DND-41 (cell line): ENCODE measurements at regions not wholly inside any gene's neighbourhood (a gene's known extent, or its start where the extent isn't known, plus 50 kb on each side); places are given as distances from the start of the nearest gene placed in this dataset.

ENCODE experiments used
- CTCF ChIP-seq: IDR thresholded peaks from 2 replicates; pipeline ENCODE4 v1.5.1; 2012; ENCODE audit warnings: borderline replicate concordance, low read length, moderate library complexity, mild to moderate bottlenecking; ENCODE audit not compliant: poor library complexity, severe bottlenecking; ENCODE audit errors: extremely low read depth
- EZH2 ChIP-seq: IDR thresholded peaks from 3 replicates; pipeline ENCODE4 v1.6.1; 2012; ENCODE audit warnings: borderline replicate concordance, low read depth, mild to moderate bottlenecking, moderate library complexity, low read length, inconsistent platforms; ENCODE audit not compliant: severe bottlenecking

- no peak for TF ChIP-seq CTCF
- TF ChIP-seq EZH2: no peak
Measured at GRCh38 chr9:29751226-29751625, 2177.9 kb upstream of the C9orf72 start.
